ENCODE measurements at regions not wholly inside any gene's neighbourhood (a gene's known extent, or its start where the extent isn't known, plus 50 kb on each side); places are given as distances from the start of the nearest gene placed in this dataset.
A peak's percentile ranks its signal among the peaks of the same experiment; 100 is the strongest.
"Not testable (repeated sequence)": the region's sequence is repeated elsewhere in the genome, so short reads cannot be mapped to it uniquely, and the experiment has no call there.

DNA sequence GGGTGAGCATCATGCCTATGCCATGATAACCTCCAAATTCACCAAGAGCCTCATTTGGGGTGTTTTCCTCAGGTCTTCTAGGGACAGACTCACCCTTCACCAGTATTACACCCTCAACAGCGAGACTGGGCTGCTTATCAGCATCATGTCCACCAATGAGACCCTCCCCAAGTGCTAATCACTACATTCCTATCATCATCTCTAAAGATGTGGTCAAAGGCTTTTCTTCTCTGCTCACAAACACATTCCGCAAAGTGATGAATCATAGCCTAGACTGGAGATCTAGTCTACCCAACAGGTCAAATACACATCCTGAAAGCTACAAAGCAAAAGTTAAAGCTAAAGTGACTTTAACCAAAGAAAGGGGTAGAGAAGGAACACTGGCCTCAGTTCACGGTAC, 75.3 kb upstream of the C7orf33 start:
- H3K9ac ChIP-seq (ENCODE audit: insufficient read length, low read depth): no peak overlapping the region
- H3K4me3 ChIP-seq (ENCODE audit: insufficient read length, low read depth): no peak overlapping the region
- no peaks in the 10 kb centered on the region for H3K36me3 ChIP-seq (ENCODE audit: insufficient read depth, insufficient read length, low read length)
- no peak for DNase-seq (ENCODE audit: low read depth, low spot score)
- no peaks in the 10 kb centered on the region for H3K27me3 ChIP-seq (ENCODE audit: insufficient read depth, insufficient read length)
- H3K4me1 ChIP-seq (ENCODE audit: insufficient read depth, insufficient read length): no peaks in the 10 kb centered on the region
- TF ChIP-seq ZNF274 (IDR thresholded peaks at IDR 0.05; ENCODE audit: low read depth, low read length) (no peak), YY1 (IDR thresholded peaks at IDR 0.05; ENCODE audit: insufficient read depth, insufficient read length) (no peak), SUZ12 (IDR thresholded peaks at IDR 0.05; ENCODE audit: extremely low read depth, insufficient read depth, insufficient read length) (no peak)
- H3K9me3 ChIP-seq (ENCODE audit: insufficient read depth, low read length): peaks cover 4% of the 10 kb centered on the region; the same call in 1 of the 2 replicates

DNA sequence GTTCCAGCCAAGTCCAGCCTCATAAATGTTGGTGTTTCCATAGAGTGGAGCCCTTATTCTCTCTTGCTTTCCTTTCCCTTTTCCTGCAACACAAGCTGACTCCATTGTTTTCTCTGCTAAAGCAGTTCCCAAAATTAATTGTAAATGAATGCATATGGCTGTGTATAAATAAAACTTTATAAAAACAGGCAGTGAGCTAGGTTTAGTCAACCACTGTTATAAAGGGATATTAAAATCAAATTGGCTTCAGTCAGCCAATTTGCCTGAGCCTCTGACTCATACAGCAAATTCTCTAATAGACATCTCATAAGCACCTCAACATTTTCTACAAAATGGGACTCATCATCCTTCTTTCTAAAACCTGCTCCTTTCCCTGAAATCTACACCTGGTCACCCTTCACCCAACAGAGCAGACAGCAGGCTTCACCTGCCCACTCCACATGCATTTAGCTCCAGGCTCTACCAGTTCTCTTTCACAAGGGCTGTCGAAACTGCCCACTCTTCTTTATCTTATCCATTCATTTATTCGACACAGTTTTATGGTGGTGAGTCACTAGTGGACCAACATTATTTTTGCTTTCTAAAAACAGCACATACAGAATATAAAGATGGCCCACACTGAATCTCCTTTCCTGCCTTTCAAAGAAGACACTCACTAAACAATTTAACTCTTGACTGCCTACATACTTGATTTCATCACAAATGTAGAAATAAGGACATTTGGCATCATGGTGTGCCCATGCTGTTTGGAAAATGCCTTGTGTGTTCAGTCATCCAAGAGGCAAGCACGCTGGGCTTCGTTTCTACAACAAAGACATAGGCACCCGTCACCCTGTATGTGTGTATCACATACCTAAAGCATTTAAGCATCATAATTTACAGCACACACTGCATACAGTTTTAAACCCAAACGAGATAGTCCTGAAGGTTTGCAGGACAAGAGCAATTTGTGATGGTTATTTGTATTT, 74.6 kb upstream of the C7orf33 start:
- peaks cover 4% of the 10 kb centered on the region; the same call in 1 of the 2 replicates for H3K9me3 ChIP-seq (ENCODE audit: insufficient read depth, low read length)
- H3K4me1 ChIP-seq (ENCODE audit: insufficient read depth, insufficient read length): no peaks in the 10 kb centered on the region
- TF ChIP-seq SUZ12 (IDR thresholded peaks at IDR 0.05; ENCODE audit: extremely low read depth, insufficient read depth, insufficient read length) (no peak), YY1 (IDR thresholded peaks at IDR 0.05; ENCODE audit: insufficient read depth, insufficient read length) (no peak), ZNF274 (IDR thresholded peaks at IDR 0.05; ENCODE audit: low read depth, low read length) (no peak)
- no peaks in the 10 kb centered on the region for H3K36me3 ChIP-seq (ENCODE audit: insufficient read depth, insufficient read length, low read length)
- H3K9ac ChIP-seq (ENCODE audit: insufficient read length, low read depth): no peak overlapping the region
- H3K4me3 ChIP-seq (ENCODE audit: insufficient read length, low read depth): no peak overlapping the region
- DNase-seq (ENCODE audit: low read depth, low spot score): no peak
- no peaks in the 10 kb centered on the region for H3K27me3 ChIP-seq (ENCODE audit: insufficient read depth, insufficient read length)

DNA sequence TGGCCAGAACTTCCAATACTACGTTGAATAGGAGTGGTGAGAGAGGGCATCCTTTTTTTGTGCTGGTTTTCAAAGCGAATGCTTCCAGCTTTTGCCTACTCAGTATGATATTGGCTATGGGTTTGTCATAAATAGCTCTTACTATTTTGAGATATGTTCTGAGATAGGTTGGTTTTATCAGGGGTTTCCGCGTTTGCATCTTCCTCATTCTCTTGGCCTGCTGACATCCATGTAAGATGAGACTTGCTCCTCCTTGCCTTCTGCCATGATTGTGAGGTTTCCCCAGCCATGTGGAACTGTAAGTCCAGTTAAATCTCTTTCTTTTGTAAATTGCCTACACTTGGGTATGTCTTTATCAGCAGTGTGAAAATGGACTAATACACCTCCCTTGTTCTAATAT, 71.2 kb upstream of the C7orf33 start:
- not testable (repeated sequence) for DNase-seq (ENCODE audit: low read depth, low spot score); H3K4me3 ChIP-seq (ENCODE audit: insufficient read length, low read depth); H3K9me3 ChIP-seq (ENCODE audit: insufficient read depth, low read length); H3K9ac ChIP-seq (ENCODE audit: insufficient read length, low read depth); H3K27me3 ChIP-seq (ENCODE audit: insufficient read depth, insufficient read length); H3K36me3 ChIP-seq (ENCODE audit: insufficient read depth, insufficient read length, low read length); H3K4me1 ChIP-seq (ENCODE audit: insufficient read depth, insufficient read length)

DNA sequence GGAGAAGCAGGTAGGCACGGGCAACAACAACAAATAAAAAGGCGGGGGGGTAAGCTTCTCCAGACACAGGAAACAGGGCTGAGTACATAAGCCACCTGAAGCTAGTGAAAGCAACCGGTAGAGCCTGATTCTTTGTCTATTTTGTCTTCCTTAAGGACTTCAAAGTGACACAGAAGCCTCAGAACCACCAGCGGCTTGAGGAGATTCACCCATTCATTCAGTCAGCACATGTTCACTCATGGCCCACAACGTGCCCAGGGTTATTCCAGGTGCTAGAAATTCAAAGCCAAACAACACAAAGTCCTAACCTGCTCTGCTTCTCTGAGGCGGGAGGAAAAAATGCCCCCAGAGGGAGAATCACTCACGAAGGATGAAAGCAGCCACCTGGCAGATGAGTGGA, 69.3 kb upstream of the C7orf33 start:
- H3K4me3 ChIP-seq (ENCODE audit: insufficient read length, low read depth): no peak overlapping the region
- DNase-seq (ENCODE audit: low read depth, low spot score): no peak
- no peaks in the 10 kb centered on the region for H3K36me3 ChIP-seq (ENCODE audit: insufficient read depth, insufficient read length, low read length)
- H3K27me3 ChIP-seq (ENCODE audit: insufficient read depth, insufficient read length): no peaks in the 10 kb centered on the region
- TF ChIP-seq ZNF274 (IDR thresholded peaks at IDR 0.05; ENCODE audit: low read depth, low read length): no peak
- TF ChIP-seq YY1 (IDR thresholded peaks at IDR 0.05; ENCODE audit: insufficient read depth, insufficient read length): no peak
- TF ChIP-seq SUZ12 (IDR thresholded peaks at IDR 0.05; ENCODE audit: extremely low read depth, insufficient read depth, insufficient read length): no peak
- no peaks in the 10 kb centered on the region for H3K4me1 ChIP-seq (ENCODE audit: insufficient read depth, insufficient read length)
- no peak overlapping the region for H3K9ac ChIP-seq (ENCODE audit: insufficient read length, low read depth)
- no peaks in the 10 kb centered on the region for H3K9me3 ChIP-seq (ENCODE audit: insufficient read depth, low read length)

DNA sequence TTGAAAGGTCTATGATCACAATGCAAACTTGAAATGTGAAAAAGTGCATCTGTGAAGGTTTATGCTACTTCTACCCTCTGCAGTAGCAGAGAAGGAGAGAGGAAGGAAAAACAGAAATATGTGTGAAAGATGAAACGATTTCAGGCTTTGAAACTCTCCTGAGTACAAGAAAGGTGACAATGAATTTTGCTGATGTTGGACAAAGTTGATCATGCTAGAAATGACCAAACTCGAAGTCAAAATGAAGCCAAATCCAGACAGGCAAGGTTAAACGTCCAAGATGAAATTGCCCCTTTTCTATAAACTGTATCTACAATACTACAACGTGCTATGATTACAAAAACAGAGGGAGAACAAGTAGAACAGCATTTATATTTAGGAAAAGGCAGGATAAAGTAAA, 67.0 kb upstream of the C7orf33 start:
- no peak for DNase-seq (ENCODE audit: low read depth, low spot score)
- Histone ChIP-seq H3K4me3 (ENCODE audit: insufficient read length, low read depth) (no peak overlapping the region), H3K9ac (ENCODE audit: insufficient read length, low read depth) (no peak overlapping the region), H3K4me1 (ENCODE audit: insufficient read depth, insufficient read length) (no peaks in the 10 kb centered on the region), H3K9me3 (ENCODE audit: insufficient read depth, low read length) (no peaks in the 10 kb centered on the region), H3K36me3 (ENCODE audit: insufficient read depth, insufficient read length, low read length) (no peaks in the 10 kb centered on the region), H3K27me3 (ENCODE audit: insufficient read depth, insufficient read length) (no peaks in the 10 kb centered on the region)
- TF ChIP-seq ZNF274 (IDR thresholded peaks at IDR 0.05; ENCODE audit: low read depth, low read length): no peak
- no peak for TF ChIP-seq SUZ12 (IDR thresholded peaks at IDR 0.05; ENCODE audit: extremely low read depth, insufficient read depth, insufficient read length)
- TF ChIP-seq YY1 (IDR thresholded peaks at IDR 0.05; ENCODE audit: insufficient read depth, insufficient read length): no peak

DNA sequence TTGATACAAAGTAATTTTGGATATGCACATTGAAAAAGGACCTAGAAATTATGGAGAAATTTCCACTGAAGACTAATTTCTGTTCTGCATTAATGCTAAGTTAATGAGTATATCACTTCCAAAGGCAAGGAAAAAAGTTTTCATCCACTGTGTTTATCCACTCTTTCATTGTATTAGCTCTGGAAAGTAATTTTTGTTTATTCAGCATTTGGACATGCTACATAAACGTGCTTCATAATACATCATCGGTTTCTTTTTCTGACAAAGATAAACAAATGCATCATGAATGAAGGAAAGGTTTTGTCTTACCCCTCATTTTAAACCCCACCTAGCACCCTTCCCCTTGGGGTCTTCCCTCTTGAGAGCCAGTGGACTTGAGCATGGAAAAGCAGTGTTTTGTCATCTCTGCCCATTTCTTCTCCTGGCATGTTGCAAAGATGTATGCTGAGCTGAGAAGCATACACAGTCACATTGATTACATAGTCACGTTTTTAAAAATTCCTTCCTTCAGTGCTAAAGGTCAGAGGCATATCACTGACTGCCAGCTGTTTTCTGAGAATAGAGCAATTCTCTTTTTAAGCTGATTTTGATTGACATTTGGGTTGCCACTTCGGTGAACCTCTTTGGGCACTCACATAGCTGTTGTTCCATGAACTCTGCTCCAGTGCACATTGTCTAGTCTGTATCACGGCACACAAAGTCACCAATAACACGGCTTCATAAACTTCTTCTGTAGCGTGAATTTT, 65.9 kb upstream of the C7orf33 start:
- TF ChIP-seq SUZ12 (IDR thresholded peaks at IDR 0.05; ENCODE audit: extremely low read depth, insufficient read depth, insufficient read length) (no peak), ZNF274 (IDR thresholded peaks at IDR 0.05; ENCODE audit: low read depth, low read length) (no peak), YY1 (IDR thresholded peaks at IDR 0.05; ENCODE audit: insufficient read depth, insufficient read length) (no peak)
- DNase-seq (ENCODE audit: low read depth, low spot score): no peak
- no peaks in the 10 kb centered on the region for H3K4me1 ChIP-seq (ENCODE audit: insufficient read depth, insufficient read length)
- no peaks in the 10 kb centered on the region for H3K27me3 ChIP-seq (ENCODE audit: insufficient read depth, insufficient read length)
- no peak overlapping the region for H3K9ac ChIP-seq (ENCODE audit: insufficient read length, low read depth)
- H3K4me3 ChIP-seq (ENCODE audit: insufficient read length, low read depth): no peak overlapping the region
- no peaks in the 10 kb centered on the region for H3K36me3 ChIP-seq (ENCODE audit: insufficient read depth, insufficient read length, low read length)
- no peaks in the 10 kb centered on the region for H3K9me3 ChIP-seq (ENCODE audit: insufficient read depth, low read length)

DNA sequence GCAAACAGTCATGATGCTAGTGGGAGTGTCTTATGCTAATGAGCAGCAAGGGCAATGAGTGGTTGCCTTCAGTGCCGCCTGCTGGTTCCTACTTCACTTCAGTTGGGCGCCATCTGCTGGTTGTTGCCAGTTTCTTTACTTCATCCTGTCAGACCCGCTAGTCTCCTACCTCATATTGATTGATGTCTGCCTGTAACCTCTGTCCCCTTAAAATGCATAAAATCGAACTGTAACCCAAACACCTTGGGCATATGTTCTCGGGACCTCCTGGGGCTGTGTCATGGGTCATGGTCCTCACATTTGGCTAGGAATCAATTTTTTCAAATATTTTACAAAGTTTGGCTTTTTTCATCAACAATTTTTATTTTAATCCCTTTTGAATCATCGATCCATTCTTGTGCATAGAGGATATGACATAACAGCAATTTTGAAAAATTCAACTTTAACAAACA, 62.8 kb upstream of the C7orf33 start:
- no peak for TF ChIP-seq ZNF274 (IDR thresholded peaks at IDR 0.05; ENCODE audit: low read depth, low read length)
- TF ChIP-seq YY1 (IDR thresholded peaks at IDR 0.05; ENCODE audit: insufficient read depth, insufficient read length): no peak
- no peak for TF ChIP-seq SUZ12 (IDR thresholded peaks at IDR 0.05; ENCODE audit: extremely low read depth, insufficient read depth, insufficient read length)
- H3K9me3 ChIP-seq (ENCODE audit: insufficient read depth, low read length): no peaks in the 10 kb centered on the region
- H3K36me3 ChIP-seq (ENCODE audit: insufficient read depth, insufficient read length, low read length): no peaks in the 10 kb centered on the region
- no peaks in the 10 kb centered on the region for H3K27me3 ChIP-seq (ENCODE audit: insufficient read depth, insufficient read length)
- no peaks in the 10 kb centered on the region for H3K4me1 ChIP-seq (ENCODE audit: insufficient read depth, insufficient read length)
- no peak overlapping the region for H3K9ac ChIP-seq (ENCODE audit: insufficient read length, low read depth)
- H3K4me3 ChIP-seq (ENCODE audit: insufficient read length, low read depth): no peak overlapping the region
- peak; percentile 91 for DNase-seq (ENCODE audit: low read depth, low spot score)
